Spleen (tissue), 7 donors: ENCODE measurements at regions not wholly inside any gene's neighbourhood (a gene's known extent, or its start where the extent isn't known, plus 50 kb on each side); places are given as distances from the start of the nearest gene placed in this dataset.

ENCODE experiments used
- POLR2A ChIP-seq, 3 donors: fragments of 450-650 bp; IDR thresholded peaks; one replicate each; pipeline ENCODE4 v1.5.1; 2017; ENCODE audit warnings: antibody characterized with exemption in 3 of 3, mild to moderate bottlenecking in 1 of 3
- TF ChIP-seq, protein P1 (sequence below), 11 experiments: fragments of 200-600 bp in 7 of 11; fragments of 450-650 bp in 4 of 11; sonication (generic) in 4 of 11; IDR thresholded peaks in 8 of 11; conservative IDR thresholded peaks in 3 of 11; 1 replicate in 7 of 11; 2 replicates in 4 of 11; pipeline versions ENCODE4 v1.4.0 to v1.8.0; 2016 to 2021; ENCODE audit warnings: antibody characterized with exemption in 11 of 11, inconsistent platforms in 4 of 11, mild to moderate bottlenecking in 1 of 11
- donor health status: DM: no; HTN: no; CAD: no; lungs with moderate emphysema.
- donor health status: DM: no; HTN: no; CAD: no.
- donor health status: DM: no; HTN: no; CAD: no.

DNA sequence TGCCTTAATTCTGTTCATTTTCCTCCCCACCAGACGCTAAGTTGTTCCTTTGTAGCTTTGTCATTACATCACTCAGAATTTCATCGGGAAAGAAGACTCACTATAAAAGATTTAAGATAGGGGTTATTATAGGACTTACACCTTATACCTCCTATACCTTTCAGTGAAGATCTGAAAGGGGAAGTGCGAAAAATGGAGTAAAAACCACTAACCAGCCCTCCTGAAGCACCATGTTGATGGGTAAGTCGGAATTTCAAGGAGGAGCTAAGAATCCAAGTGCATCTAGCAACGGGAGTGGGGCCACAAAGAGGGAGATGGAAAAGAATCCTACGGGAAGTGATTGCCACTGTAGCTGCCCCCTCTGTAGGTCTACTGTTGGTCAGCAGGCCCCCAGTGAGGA, 119.1 kb upstream of the H2AZ1 start:
- TF ChIP-seq, protein P1, sequence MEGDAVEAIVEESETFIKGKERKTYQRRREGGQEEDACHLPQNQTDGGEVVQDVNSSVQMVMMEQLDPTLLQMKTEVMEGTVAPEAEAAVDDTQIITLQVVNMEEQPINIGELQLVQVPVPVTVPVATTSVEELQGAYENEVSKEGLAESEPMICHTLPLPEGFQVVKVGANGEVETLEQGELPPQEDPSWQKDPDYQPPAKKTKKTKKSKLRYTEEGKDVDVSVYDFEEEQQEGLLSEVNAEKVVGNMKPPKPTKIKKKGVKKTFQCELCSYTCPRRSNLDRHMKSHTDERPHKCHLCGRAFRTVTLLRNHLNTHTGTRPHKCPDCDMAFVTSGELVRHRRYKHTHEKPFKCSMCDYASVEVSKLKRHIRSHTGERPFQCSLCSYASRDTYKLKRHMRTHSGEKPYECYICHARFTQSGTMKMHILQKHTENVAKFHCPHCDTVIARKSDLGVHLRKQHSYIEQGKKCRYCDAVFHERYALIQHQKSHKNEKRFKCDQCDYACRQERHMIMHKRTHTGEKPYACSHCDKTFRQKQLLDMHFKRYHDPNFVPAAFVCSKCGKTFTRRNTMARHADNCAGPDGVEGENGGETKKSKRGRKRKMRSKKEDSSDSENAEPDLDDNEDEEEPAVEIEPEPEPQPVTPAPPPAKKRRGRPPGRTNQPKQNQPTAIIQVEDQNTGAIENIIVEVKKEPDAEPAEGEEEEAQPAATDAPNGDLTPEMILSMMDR (IDR thresholded peaks at IDR 0.05 in 8 of 11, conservative IDR thresholded peaks at IDR 0.05 in 3 of 11): no peak
- no peak for TF ChIP-seq POLR2A (IDR thresholded peaks at IDR 0.05)
